SHP77 treated with DMSO at 0.1 percent for 48 hours (cell line): ENCODE measurements at regions not wholly inside any gene's neighbourhood (a gene's known extent, or its start where the extent isn't known, plus 50 kb on each side); places are given as distances from the start of the nearest gene placed in this dataset.

Source experiments
- DNase-seq: peaks from one replicate; lab custom pipeline; 2025; lab: John Stamatoyannopoulos, UW

GRCh38 chr3:106699122-106699521 lies 678.1 kb upstream of the CCDC54 start:
- no peak for DNase-seq

- DNase-seq, result no peak
These were observed 676.3 kb upstream of the CCDC54 start for GRCh38 chr3:106700981-106701380.

- no peak for DNase-seq
These were observed 673.7 kb upstream of the CCDC54 start for GRCh38 chr3:106703524-106703923.

- no peak for DNase-seq
These were observed 669.9 kb upstream of the CCDC54 start for GRCh38 chr3:106707347-106707746.

GRCh38 chr3:106710596-106710995 lies 666.6 kb upstream of the CCDC54 start:
- no peak for DNase-seq

- DNase-seq, result no peak
These were observed 665.6 kb upstream of the CCDC54 start for GRCh38 chr3:106711650-106712049.

- DNase-seq, result no peak
These were observed 662.8 kb upstream of the CCDC54 start for GRCh38 chr3:106714400-106714799.

- no peak for DNase-seq
These were observed 662.0 kb upstream of the CCDC54 start for GRCh38 chr3:106715286-106715685.

- DNase-seq, result no peak
These were observed 660.0 kb upstream of the CCDC54 start for GRCh38 chr3:106717178-106717780.

- DNase-seq, result no peak
These were observed 658.2 kb upstream of the CCDC54 start for GRCh38 chr3:106719077-106719476.

GRCh38 chr3:106719583-106719982 lies 657.7 kb upstream of the CCDC54 start:
- DNase-seq, result no peak

GRCh38 chr3:106720510-106720909 lies 656.7 kb upstream of the CCDC54 start:
- DNase-seq, result no peak

GRCh38 chr3:106725566-106725965 lies 651.7 kb upstream of the CCDC54 start:
- DNase-seq, result no peak

GRCh38 chr3:106728315-106729098 lies 648.7 kb upstream of the CCDC54 start:
- DNase-seq, result no peak

GRCh38 chr3:106729481-106729880 lies 647.8 kb upstream of the CCDC54 start:
- no peak for DNase-seq

GRCh38 chr3:106731230-106731629 lies 646.0 kb upstream of the CCDC54 start:
- no peak for DNase-seq

- no peak for DNase-seq
These were observed 642.5 kb upstream of the CCDC54 start for GRCh38 chr3:106734712-106735111.

- no peak for DNase-seq
These were observed 640.0 kb upstream of the CCDC54 start for GRCh38 chr3:106737265-106737664.

GRCh38 chr3:106740116-106740515 lies 637.1 kb upstream of the CCDC54 start:
- DNase-seq, result no peak

- no peak for DNase-seq
These were observed 631.7 kb upstream of the CCDC54 start for GRCh38 chr3:106745344-106746168.

GRCh38 chr3:106746286-106746685 lies 631.0 kb upstream of the CCDC54 start:
- DNase-seq, result no peak

GRCh38 chr3:106748472-106749262 lies 628.6 kb upstream of the CCDC54 start:
- DNase-seq, result no peak
